T-helper 1 cell treated with Interleukin-12 subunit alpha and Interleukin-12 subunit beta and Interleukin-4 antibody, amounts not matched to agents 30 μg/mL and 1 μg/mL, for 36 hours (primary cell): ENCODE measurements at regions not wholly inside any gene's neighbourhood (a gene's known extent, or its start where the extent isn't known, plus 50 kb on each side); places are given as distances from the start of the nearest gene placed in this dataset.

ENCODE experiments used
- H3K27ac Mint-ChIP-seq: one replicate; pipeline ENCODE4 v1.8.0; 2021; ENCODE audit warnings: mild to moderate bottlenecking, mixed read lengths
- H3K27me3 Mint-ChIP-seq: one replicate; pipeline ENCODE4 v1.8.0; 2021; ENCODE audit warnings: low read depth, mixed read lengths
- H3K36me3 Mint-ChIP-seq: one replicate; pipeline ENCODE4 v1.8.0; 2021; ENCODE audit warnings: low read depth, mixed read lengths
- H3K4me1 Mint-ChIP-seq: one replicate; pipeline ENCODE4 v1.8.0; 2021; ENCODE audit warnings: low read depth, mixed read lengths
- H3K4me3 Mint-ChIP-seq: one replicate; pipeline ENCODE4 v1.8.0; 2021; ENCODE audit warnings: mild to moderate bottlenecking, moderate library complexity, mixed read lengths
- H3K9me3 Mint-ChIP-seq: one replicate; pipeline ENCODE4 v1.8.0; 2021; ENCODE audit warnings: mixed read lengths

GRCh38 chr6:21970569-21971300, 326.1 kb downstream of the PRL start:
- no peak overlapping the region for H3K27ac Mint-ChIP-seq
- no peak overlapping the region for H3K4me3 Mint-ChIP-seq
- H3K27me3 Mint-ChIP-seq = no peaks in the 10 kb centered on the region
- H3K9me3 Mint-ChIP-seq = no peaks in the 10 kb centered on the region
- H3K36me3 Mint-ChIP-seq = no peaks in the 10 kb centered on the region
- no peaks in the 10 kb centered on the region for H3K4me1 Mint-ChIP-seq

DNA sequence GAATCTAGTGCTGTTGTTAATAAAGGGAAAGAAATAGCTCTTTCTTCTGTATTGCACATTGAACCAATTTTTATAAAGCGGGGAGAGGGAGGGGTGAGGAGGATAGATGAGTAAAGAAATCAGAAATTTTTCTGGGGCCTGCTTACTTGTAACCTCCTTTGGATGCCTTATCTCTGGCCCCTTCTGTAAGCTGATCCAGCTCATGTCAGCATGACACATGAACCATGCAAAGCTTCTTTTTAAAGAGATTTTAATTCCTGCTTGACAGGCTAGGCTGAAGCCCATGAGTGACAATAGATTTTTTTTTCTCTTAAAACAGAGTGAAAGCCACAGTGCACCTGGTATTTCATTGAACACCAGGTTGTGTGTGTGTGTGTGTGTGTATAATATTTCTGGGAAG, 325.3 kb downstream of the PRL start:
- Mint-ChIP-seq H3K9me3 (no peaks in the 10 kb centered on the region), H3K4me1 (no peaks in the 10 kb centered on the region), H3K4me3 (no peak overlapping the region), H3K27ac (no peak overlapping the region), H3K27me3 (no peaks in the 10 kb centered on the region), H3K36me3 (no peaks in the 10 kb centered on the region)

GRCh38 chr6:21972516-21972915, 324.3 kb downstream of the PRL start:
- Mint-ChIP-seq H3K27ac (no peak overlapping the region), H3K4me3 (no peak overlapping the region), H3K27me3 (no peaks in the 10 kb centered on the region), H3K4me1 (no peaks in the 10 kb centered on the region), H3K9me3 (no peaks in the 10 kb centered on the region), H3K36me3 (no peaks in the 10 kb centered on the region)

GRCh38 chr6:21977346-21977745, 319.5 kb downstream of the PRL start:
- no peak overlapping the region for H3K4me3 Mint-ChIP-seq
- H3K4me1 Mint-ChIP-seq = peaks cover 8% of the 10 kb centered on the region
- H3K9me3 Mint-ChIP-seq = no peaks in the 10 kb centered on the region
- H3K27me3 Mint-ChIP-seq = no peaks in the 10 kb centered on the region
- H3K36me3 Mint-ChIP-seq = no peaks in the 10 kb centered on the region
- H3K27ac Mint-ChIP-seq = no peak overlapping the region

GRCh38 chr6:21981235-21981833, 315.5 kb downstream of the PRL start:
- no peaks in the 10 kb centered on the region for H3K9me3 Mint-ChIP-seq
- H3K27me3 Mint-ChIP-seq = no peaks in the 10 kb centered on the region
- H3K36me3 Mint-ChIP-seq = no peaks in the 10 kb centered on the region
- H3K27ac Mint-ChIP-seq = no peak overlapping the region
- H3K4me1 Mint-ChIP-seq = peaks cover 8% of the 10 kb centered on the region
- H3K4me3 Mint-ChIP-seq = no peak overlapping the region

- Mint-ChIP-seq H3K36me3 (no peaks in the 10 kb centered on the region), H3K27me3 (no peaks in the 10 kb centered on the region), H3K4me1 (peaks cover 16% of the 10 kb centered on the region), H3K4me3 (no peak overlapping the region), H3K9me3 (no peaks in the 10 kb centered on the region), H3K27ac (no peak overlapping the region)
Measured at GRCh38 chr6:21984135-21984534, 312.7 kb downstream of the PRL start.

DNA sequence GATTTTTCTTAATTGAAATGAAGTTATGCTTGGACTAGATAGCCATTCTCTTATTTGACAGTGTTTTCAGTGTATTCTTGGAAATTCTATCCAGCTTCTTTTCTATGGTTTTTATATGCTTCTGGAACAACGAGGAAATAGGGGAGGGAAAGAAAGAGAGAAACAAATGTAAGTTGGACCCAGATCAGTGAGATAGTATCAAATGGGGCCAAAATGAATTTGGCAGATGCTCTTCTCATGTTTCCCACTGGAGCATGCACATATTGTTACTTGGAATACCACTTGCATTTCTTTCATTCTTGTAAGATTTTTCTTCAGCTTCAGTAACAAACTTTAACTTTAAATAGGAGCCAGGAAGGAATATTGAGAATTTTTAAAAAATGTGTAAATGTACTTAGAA, 312.3 kb downstream of the PRL start:
- H3K27ac Mint-ChIP-seq = no peak overlapping the region

GRCh38 chr6:21985904-21986303, 310.9 kb downstream of the PRL start:
- Mint-ChIP-seq H3K27me3 (no peaks in the 10 kb centered on the region), H3K36me3 (no peaks in the 10 kb centered on the region), H3K27ac (no peak overlapping the region), H3K9me3 (no peaks in the 10 kb centered on the region), H3K4me1 (peaks cover 12% of the 10 kb centered on the region), H3K4me3 (no peak overlapping the region)

More for the DNA sequence above, 312.3 kb downstream of the PRL start:
- Mint-ChIP-seq H3K9me3 (no peaks in the 10 kb centered on the region), H3K4me1 (peaks cover 16% of the 10 kb centered on the region), H3K27me3 (no peaks in the 10 kb centered on the region), H3K4me3 (no peak overlapping the region), H3K36me3 (no peaks in the 10 kb centered on the region)

GRCh38 chr6:21986703-21987102, 310.1 kb downstream of the PRL start:
- Mint-ChIP-seq H3K27me3 (no peaks in the 10 kb centered on the region), H3K36me3 (no peaks in the 10 kb centered on the region), H3K9me3 (no peaks in the 10 kb centered on the region), H3K4me3 (no peak overlapping the region), H3K27ac (no peak overlapping the region), H3K4me1 (peaks cover 8% of the 10 kb centered on the region)

DNA sequence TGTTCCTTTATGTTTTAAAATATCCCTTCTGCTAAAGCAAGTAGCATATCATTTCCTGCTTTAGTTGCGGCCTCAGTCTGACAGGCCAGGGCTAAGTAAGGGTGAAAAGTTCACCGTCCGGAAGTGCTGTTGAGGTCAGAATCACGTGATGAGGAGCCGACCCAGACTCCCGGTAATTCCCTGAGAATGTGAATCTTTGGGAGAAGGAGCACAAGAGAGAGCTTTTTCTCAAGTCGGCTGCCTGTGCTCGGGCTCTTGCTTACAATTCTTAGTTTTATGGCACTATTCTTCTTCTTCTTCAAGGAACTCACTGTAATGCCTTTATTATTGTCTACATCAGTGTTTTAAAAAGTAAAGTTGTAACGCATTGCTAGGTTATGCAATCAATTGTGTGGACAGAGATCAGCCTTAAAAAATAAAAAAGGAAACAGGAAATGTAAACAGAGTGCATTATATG, 309.3 kb downstream of the PRL start:
- Mint-ChIP-seq H3K27me3 (no peaks in the 10 kb centered on the region), H3K27ac (no peak overlapping the region), H3K4me1 (peaks cover 12% of the 10 kb centered on the region), H3K4me3 (no peak overlapping the region), H3K9me3 (no peaks in the 10 kb centered on the region), H3K36me3 (no peaks in the 10 kb centered on the region)

DNA sequence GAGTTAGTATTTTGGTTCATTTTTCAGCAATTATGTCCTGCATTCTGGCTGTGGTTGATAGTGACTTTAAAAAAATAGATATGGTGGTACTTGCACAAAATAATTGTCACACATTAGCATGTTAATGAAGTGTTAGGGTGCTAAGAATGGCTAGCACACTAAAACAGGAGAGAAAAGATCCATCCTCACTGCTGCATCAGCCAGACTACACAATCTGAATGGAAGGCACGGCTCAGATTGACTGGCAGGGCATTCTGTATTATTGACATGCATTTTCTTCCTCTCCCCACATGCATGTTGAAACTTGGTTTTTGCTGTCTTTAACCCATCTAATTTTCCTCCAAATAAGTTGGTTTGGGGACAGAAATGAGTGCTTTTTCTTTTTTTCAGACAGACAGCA, 306.3 kb downstream of the PRL start:
- H3K4me3 Mint-ChIP-seq = no peak overlapping the region
- H3K36me3 Mint-ChIP-seq = no peaks in the 10 kb centered on the region
- no peaks in the 10 kb centered on the region for H3K9me3 Mint-ChIP-seq
- H3K27me3 Mint-ChIP-seq = no peaks in the 10 kb centered on the region
- no peak overlapping the region for H3K27ac Mint-ChIP-seq
- peaks cover 12% of the 10 kb centered on the region for H3K4me1 Mint-ChIP-seq

DNA sequence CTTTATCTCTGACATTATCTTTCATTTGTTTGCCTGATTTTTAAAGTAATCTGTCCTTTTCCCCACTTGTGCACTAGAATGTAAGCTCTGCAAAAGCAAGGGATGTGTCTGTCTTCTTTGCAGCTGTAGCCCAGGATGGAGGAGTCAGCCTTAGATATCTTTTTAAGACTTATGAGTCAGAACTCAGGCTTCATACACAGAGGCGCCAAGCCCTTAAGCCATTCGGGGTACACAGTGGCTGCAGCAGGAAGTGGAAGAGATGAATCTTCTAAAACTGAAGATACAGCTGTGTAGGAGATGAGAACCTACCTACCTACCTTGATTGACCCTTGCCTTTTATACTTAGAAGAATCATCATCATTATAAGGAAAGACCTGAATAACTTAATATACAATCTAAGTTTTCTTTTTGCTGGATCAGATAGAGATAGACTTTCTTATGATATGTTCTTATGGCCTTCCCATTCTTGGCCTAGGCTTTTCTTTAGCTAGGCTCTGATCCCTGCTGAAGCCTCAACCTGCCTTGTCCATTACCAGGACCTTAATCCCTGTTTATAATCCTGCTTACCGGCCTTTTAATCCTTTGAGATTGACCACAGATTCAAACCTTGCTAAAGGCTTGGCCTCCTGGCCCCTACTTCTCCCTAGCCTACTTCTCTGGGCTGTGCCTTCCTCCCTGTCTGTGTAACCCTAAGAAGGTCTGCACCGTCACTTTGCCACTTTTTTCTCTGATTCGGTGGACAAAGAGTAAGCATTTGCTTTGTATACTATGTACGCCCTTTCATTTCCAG, 304.5 kb downstream of the PRL start:
- Mint-ChIP-seq H3K4me3 (no peak overlapping the region), H3K9me3 (no peaks in the 10 kb centered on the region), H3K27me3 (no peaks in the 10 kb centered on the region), H3K36me3 (no peaks in the 10 kb centered on the region), H3K27ac (no peak overlapping the region), H3K4me1 (peaks cover 7% of the 10 kb centered on the region)

DNA sequence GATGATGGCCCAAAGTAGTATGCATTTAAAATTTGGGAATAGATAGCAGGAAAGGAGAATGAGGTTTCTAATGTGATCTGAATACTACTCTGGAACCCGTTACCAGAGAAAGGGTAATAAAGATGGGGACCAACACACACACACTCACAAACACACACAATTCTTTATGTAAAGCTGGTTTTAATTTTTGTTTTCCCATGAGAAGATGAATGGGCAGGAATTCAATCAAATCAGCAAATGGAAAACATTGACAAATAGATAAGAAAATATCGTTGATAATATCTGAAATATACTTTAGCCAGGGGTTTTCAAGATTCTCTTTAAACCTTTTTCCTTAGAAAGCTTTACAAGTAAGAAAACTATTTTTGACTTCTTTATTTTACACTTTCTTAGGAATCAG, 303.0 kb downstream of the PRL start:
- Mint-ChIP-seq H3K27ac (no peak overlapping the region), H3K4me3 (no peak overlapping the region), H3K36me3 (no peaks in the 10 kb centered on the region), H3K4me1 (peaks cover 4% of the 10 kb centered on the region), H3K9me3 (no peaks in the 10 kb centered on the region), H3K27me3 (no peaks in the 10 kb centered on the region)

DNA sequence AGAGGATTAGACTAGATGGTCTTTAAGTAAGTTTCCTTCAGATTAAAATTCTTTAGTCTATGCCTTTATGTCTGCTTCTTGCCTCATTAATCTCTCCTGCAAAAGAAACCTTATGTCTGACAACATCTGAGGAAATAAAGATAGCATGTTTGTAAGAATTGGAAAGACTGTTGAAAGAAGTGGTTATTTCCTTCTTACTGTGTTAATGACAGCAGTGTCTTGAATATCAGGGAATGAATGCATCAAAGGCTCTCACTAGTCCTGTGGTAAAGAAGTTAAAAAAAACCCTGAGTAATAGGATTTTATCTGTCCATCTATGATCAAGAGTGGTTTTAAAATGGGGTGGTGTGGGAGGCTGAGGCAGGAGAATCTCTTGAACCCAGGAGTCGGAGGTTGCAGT, 302.0 kb downstream of the PRL start:
- Mint-ChIP-seq H3K36me3 (no peaks in the 10 kb centered on the region), H3K4me3 (no peak overlapping the region), H3K4me1 (peaks cover 4% of the 10 kb centered on the region), H3K27ac (no peak overlapping the region), H3K9me3 (no peaks in the 10 kb centered on the region), H3K27me3 (no peaks in the 10 kb centered on the region)

DNA sequence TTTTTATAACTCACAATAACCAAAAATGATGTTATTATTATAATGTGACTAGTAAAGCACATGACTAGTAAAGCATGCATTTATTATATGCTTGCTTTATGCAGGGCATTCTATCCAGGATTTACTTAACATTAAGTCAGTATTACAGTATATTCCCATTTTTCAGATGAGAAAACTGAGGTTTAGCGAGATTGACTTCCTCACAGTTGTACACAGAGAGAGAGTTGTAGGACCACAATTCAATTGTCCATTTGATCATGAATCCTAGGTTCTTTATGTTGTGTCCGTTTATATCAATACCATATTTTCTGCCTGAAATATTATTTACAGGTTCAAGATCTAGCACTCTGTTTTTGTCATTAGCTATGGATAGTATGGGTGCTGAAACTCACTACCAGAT, 301.5 kb downstream of the PRL start:
- Mint-ChIP-seq H3K4me3 (no peak overlapping the region), H3K27me3 (no peaks in the 10 kb centered on the region), H3K4me1 (peaks cover 4% of the 10 kb centered on the region), H3K9me3 (no peaks in the 10 kb centered on the region), H3K36me3 (no peaks in the 10 kb centered on the region), H3K27ac (no peak overlapping the region)
